OCI-LY7 (cell line): ENCODE measurements at regions not wholly inside any gene's neighbourhood (a gene's known extent, or its start where the extent isn't known, plus 50 kb on each side); places are given as distances from the start of the nearest gene placed in this dataset.

ENCODE experiments used
- EZH2phosphoT487 ChIP-seq: fragments of 200-600 bp; sonication (generic); IDR thresholded peaks from 2 replicates; pipeline ENCODE4 v1.6.1; 2018; ENCODE audit warnings: low read depth, borderline replicate concordance, mild to moderate bottlenecking, mixed run types, antibody characterized with exemption, low read length, moderate library complexity, mixed read lengths
- TF ChIP-seq, protein P1 (sequence below): fragments of 200-600 bp; sonication (generic); conservative IDR thresholded peaks from 2 replicates; pipeline ENCODE4 v1.5.1; 2014; ENCODE audit warnings: mild to moderate bottlenecking, antibody characterized with exemption, low read length, moderate library complexity, mixed read lengths

DNA sequence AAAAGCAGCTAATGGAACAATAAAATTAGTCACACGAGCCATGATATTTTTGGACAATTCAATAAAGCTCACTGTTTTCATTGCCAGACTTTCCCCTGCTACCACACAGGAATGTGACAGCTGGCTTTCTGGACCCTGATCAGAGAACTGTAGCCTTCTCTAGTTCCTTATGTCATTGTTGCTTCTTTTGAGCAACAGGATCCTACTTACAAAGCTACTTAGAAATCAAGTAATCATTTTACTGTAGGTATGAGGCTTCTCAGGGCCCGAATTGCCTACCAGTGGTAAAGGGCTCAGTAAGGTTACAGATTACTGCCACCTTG is 94.3 kb upstream of the AADACL2 start:
- TF ChIP-seq, protein P1, sequence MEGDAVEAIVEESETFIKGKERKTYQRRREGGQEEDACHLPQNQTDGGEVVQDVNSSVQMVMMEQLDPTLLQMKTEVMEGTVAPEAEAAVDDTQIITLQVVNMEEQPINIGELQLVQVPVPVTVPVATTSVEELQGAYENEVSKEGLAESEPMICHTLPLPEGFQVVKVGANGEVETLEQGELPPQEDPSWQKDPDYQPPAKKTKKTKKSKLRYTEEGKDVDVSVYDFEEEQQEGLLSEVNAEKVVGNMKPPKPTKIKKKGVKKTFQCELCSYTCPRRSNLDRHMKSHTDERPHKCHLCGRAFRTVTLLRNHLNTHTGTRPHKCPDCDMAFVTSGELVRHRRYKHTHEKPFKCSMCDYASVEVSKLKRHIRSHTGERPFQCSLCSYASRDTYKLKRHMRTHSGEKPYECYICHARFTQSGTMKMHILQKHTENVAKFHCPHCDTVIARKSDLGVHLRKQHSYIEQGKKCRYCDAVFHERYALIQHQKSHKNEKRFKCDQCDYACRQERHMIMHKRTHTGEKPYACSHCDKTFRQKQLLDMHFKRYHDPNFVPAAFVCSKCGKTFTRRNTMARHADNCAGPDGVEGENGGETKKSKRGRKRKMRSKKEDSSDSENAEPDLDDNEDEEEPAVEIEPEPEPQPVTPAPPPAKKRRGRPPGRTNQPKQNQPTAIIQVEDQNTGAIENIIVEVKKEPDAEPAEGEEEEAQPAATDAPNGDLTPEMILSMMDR: no peak
- TF ChIP-seq EZH2phosphoT487: no peak
